ENCODE measurements at regions not wholly inside any gene's neighbourhood (a gene's known extent, or its start where the extent isn't known, plus 50 kb on each side); places are given as distances from the start of the nearest gene placed in this dataset.
"Not testable (repeated sequence)": the region's sequence is repeated elsewhere in the genome, so short reads cannot be mapped to it uniquely, and the experiment has no call there.

DNA sequence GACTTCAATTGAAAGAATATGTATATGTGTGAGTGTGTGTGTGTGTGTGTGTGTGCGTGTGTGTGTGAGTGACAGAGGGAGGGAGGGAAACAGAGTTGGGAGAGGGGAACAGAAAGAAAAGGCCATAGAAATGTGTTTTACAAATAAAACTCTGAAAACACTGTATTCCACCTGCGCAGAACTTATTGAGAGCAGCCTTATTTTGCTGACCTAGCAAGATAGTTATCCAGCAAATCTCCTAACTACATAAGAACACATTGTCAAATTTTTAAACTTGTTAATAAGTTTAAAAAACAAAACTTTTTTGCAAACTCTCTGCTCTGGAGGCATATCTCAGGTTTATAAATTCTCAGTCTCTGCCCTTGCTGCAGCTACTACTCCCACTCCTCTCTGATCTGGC, 217.9 kb upstream of the NOCT start:
- TF ChIP-seq, protein P1, sequence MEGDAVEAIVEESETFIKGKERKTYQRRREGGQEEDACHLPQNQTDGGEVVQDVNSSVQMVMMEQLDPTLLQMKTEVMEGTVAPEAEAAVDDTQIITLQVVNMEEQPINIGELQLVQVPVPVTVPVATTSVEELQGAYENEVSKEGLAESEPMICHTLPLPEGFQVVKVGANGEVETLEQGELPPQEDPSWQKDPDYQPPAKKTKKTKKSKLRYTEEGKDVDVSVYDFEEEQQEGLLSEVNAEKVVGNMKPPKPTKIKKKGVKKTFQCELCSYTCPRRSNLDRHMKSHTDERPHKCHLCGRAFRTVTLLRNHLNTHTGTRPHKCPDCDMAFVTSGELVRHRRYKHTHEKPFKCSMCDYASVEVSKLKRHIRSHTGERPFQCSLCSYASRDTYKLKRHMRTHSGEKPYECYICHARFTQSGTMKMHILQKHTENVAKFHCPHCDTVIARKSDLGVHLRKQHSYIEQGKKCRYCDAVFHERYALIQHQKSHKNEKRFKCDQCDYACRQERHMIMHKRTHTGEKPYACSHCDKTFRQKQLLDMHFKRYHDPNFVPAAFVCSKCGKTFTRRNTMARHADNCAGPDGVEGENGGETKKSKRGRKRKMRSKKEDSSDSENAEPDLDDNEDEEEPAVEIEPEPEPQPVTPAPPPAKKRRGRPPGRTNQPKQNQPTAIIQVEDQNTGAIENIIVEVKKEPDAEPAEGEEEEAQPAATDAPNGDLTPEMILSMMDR (IDR thresholded peaks at IDR 0.05; ENCODE audit: control insufficient read depth, insufficient read depth, low read depth, low read length, missing control alignments) = no peak
- H3K4me3 ChIP-seq (ENCODE audit: control insufficient read depth, low read depth, low read length) = no peak overlapping the region
- DNase-seq (ENCODE audit: low read depth) = no peak

DNA sequence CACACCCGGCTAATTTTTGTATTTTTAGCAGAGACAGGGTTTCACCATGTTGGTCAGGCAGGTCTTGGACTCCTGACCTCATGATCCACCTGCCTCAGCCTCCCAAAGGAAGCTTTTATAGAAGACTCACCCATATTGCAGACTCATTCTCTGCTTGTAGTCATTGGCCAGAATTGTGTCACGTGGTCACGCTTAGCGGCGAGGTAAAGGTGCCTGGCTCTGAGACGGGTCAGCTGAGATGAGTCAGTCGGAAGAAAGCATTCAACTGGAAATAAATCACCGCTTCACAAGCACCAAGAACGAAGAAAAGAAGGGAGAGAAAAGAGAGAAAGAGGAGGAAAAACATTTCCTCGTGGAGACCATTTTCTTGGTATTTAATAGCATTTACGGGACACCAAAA, 218.8 kb upstream of the NOCT start:
- DNase-seq (ENCODE audit: low read depth) = no peak
- H3K4me3 ChIP-seq (ENCODE audit: control insufficient read depth, low read depth, low read length) = no peak overlapping the region

DNA sequence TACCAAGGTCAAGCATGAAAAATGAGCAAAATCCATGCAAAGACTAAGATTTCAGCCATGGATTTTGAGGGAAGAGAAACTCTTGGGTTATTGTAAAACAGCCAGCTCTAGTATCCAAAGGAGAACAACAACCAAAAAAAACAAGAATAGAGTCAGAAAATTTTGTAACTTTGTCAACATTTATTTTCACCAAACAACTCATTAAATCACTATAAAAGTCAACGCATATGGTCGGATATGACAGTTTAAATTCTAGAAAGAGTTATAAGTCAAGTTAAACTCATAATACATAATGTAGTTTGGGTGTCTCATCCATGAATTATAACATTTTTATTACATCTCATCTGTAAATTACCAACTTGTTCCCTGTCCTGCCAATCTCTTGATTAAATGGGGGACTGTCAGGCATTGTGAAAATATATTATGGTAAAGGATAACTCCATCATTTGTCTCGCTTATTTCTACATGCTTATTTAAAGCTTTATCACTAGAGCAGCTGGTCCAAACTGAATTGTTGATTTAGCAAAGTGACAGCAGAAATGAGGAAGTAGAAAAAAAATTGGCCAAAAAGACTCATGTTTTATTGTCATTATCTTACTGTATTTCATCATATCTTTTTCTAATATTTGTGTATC, 224.8 kb upstream of the NOCT start:
- DNase-seq (ENCODE audit: low read depth) = no peak
- TF ChIP-seq, protein P1 (IDR thresholded peaks at IDR 0.05; ENCODE audit: control insufficient read depth, insufficient read depth, low read depth, low read length, missing control alignments) = no peak

More for the DNA sequence above, 218.8 kb upstream of the NOCT start:
- TF ChIP-seq, protein P1 (IDR thresholded peaks at IDR 0.05; ENCODE audit: control insufficient read depth, insufficient read depth, low read depth, low read length, missing control alignments) = no peak

DNA sequence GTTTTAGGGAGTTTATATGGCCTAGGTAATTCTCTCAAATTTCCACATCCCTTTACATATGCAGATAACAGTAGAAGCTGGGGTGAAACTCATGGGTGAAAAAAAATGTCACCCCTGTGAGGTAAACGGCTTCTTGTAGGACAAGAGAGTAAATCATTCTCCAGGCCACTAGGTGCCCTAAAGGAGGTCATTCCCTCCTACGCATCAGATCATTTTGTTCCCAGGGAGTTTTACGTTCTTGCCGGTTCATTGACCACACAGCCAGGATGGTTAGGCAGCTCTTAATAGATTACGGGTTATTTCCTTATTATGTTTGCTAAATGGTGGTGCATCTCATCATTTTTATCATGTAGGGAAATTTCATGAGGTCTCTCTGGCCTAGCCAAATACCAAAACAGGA, 225.8 kb upstream of the NOCT start:
- TF ChIP-seq, protein P1 (IDR thresholded peaks at IDR 0.05; ENCODE audit: control insufficient read depth, insufficient read depth, low read depth, low read length, missing control alignments) = no peak
- H3K4me3 ChIP-seq (ENCODE audit: control insufficient read depth, low read depth, low read length) = no peak overlapping the region
- no peak for DNase-seq (ENCODE audit: low read depth)

More for the DNA sequence above, 224.8 kb upstream of the NOCT start:
- H3K4me3 ChIP-seq (ENCODE audit: control insufficient read depth, low read depth, low read length) = no peak overlapping the region

DNA sequence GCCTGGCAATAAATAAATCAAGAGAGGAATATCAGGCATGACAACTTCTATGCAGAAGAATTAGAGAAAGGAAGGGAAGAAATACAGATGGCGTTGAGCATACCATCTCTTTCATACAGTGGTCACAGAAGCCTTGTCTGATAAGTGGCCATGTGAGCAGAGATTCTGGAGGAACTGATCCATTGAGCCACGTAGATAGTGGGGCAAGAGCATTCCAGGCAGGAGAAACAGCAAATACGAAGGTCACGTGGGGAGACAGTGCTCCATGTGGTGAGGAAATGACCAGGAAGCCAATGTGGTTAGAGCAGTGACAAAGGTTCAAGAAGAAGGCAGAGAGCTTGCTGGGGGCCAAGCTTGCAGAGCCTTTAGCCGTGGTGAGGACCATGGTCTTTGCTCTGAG, 226.7 kb upstream of the NOCT start:
- DNase-seq (ENCODE audit: low read depth) = no peak

DNA sequence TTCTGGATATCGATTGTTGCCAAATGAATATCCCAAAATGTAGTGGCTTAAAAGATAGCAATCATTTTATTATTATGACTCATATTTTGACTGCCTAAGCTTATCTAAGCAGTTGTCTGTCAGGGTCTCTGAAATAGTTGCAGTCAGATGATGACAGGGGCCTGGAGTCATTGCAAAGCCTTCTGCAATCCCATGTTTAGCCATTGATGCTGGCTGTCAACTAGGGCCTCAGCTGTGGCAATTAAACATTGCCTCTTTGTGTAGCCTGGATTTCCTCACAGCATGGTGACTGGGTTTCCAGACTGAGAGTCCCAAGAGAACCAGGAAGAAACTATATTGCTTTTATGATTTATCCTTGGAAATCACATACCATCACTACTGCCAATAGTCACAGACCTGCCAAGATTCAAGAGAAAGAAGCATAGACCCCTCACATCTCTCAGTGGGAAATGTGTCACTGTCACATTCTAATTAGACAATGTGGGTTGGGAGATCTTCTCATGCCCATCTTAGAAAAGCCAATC, 227.3 kb upstream of the NOCT start:
- TF ChIP-seq, protein P1 (IDR thresholded peaks at IDR 0.05; ENCODE audit: control insufficient read depth, insufficient read depth, low read depth, low read length, missing control alignments) = no peak
- no peak overlapping the region for H3K4me3 ChIP-seq (ENCODE audit: control insufficient read depth, low read depth, low read length)
- no peak for DNase-seq (ENCODE audit: low read depth)

More for the DNA sequence above, 226.7 kb upstream of the NOCT start:
- no peak overlapping the region for H3K4me3 ChIP-seq (ENCODE audit: control insufficient read depth, low read depth, low read length)
- TF ChIP-seq, protein P1 (IDR thresholded peaks at IDR 0.05; ENCODE audit: control insufficient read depth, insufficient read depth, low read depth, low read length, missing control alignments) = no peak

DNA sequence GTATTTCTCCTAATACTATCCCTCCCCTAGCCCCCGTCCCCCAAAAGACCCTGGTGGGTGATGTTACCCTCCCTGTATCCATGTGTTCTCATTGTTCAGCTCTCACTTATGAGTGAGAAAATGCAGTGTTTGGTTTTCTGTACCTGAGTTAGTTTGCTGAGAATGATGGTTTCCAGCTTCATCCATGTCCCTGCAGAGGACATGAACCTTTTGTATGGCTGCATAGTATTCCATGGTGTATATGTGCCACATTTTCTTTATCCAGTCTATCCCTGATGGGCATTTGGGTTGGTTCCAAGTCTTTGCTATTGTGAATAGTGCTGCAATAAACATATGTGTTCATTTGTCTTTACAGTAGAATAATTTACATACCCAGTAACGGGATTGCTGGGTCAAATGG, 235.8 kb upstream of the NOCT start:
- H3K4me3 ChIP-seq (ENCODE audit: control insufficient read depth, low read depth, low read length); DNase-seq (ENCODE audit: low read depth): not testable (repeated sequence)

All from AG09309 (cell line).